HEK293T (cell line): ENCODE measurements at regions not wholly inside any gene's neighbourhood (a gene's known extent, or its start where the extent isn't known, plus 50 kb on each side); places are given as distances from the start of the nearest gene placed in this dataset.
"Not testable (repeated sequence)": the region's sequence is repeated elsewhere in the genome, so short reads cannot be mapped to it uniquely, and the experiment has no call there.

ENCODE experiments used
- CTCF ChIA-PET: fragments of 350-600 bp; formaldehyde crosslinking; extraction: SDS; loops from one replicate; lab custom pipeline; 2021; ENCODE audit warnings: antibody characterized with exemption, inconsistent platforms; lab: Yijun Ruan, JAX
- POLR2A ChIA-PET: fragments of 350-600 bp; formaldehyde crosslinking; extraction: SDS; loops from one replicate; lab custom pipeline; 2020; ENCODE audit warnings: antibody characterized with exemption, inconsistent platforms; lab: Yijun Ruan, JAX
- DNase-seq: peaks from one replicate; pipeline ENCODE4 v3.0.0; 2012; ENCODE audit warnings: mixed read lengths; ENCODE audit errors: extremely low spot score
- ARNT ChIP-seq: fragments of 450-650 bp; IDR thresholded peaks from 2 replicates; pipeline ENCODE4 v1.6.1; 2017; ENCODE audit warnings: mild to moderate bottlenecking
- BHLHE40 ChIP-seq: fragments of 450-650 bp; IDR thresholded peaks from 2 replicates; pipeline ENCODE4 v1.6.1; 2016; ENCODE audit warnings: mild to moderate bottlenecking, moderate library complexity, borderline replicate concordance
- CTBP1 ChIP-seq: fragments of 450-650 bp; IDR thresholded peaks from 2 replicates; pipeline ENCODE4 v1.6.1; 2016; ENCODE audit warnings: borderline replicate concordance
- ELF4 ChIP-seq: fragments of 450-650 bp; IDR thresholded peaks from 2 replicates; pipeline ENCODE4 v1.6.1; 2017; ENCODE audit warnings: antibody characterized with exemption
- FOXA1 ChIP-seq: fragments of 450-650 bp; IDR thresholded peaks from 2 replicates; pipeline ENCODE4 v1.6.1; 2016; ENCODE audit warnings: mild to moderate bottlenecking
- FOXK2 ChIP-seq: fragments of 450-650 bp; IDR thresholded peaks from 2 replicates; pipeline ENCODE4 v1.6.1; 2016; ENCODE audit warnings: mild to moderate bottlenecking
- FOXM1 ChIP-seq: fragments of 450-650 bp; IDR thresholded peaks from 2 replicates; pipeline ENCODE4 v1.6.1; 2017; ENCODE audit warnings: mild to moderate bottlenecking, borderline replicate concordance
- HDGF ChIP-seq: fragments of 450-650 bp; IDR thresholded peaks from 2 replicates; pipeline ENCODE4 v1.6.1; 2017; ENCODE audit warnings: antibody characterized with exemption, borderline replicate concordance
- L3MBTL2 ChIP-seq: fragments of 450-650 bp; conservative IDR thresholded peaks from 2 replicates; pipeline ENCODE4 v1.6.1; 2016; ENCODE audit warnings: mild to moderate bottlenecking
- LEF1 ChIP-seq: fragments of 450-650 bp; IDR thresholded peaks from 2 replicates; pipeline ENCODE4 v1.6.1; 2017; ENCODE audit warnings: mild to moderate bottlenecking, borderline replicate concordance
- NFRKB ChIP-seq: fragments of 450-650 bp; IDR thresholded peaks from 2 replicates; pipeline ENCODE4 v1.6.1; 2016; ENCODE audit warnings: mild to moderate bottlenecking, moderate library complexity
- SP1 ChIP-seq: fragments of 450-650 bp; IDR thresholded peaks from 2 replicates; pipeline ENCODE4 v1.6.1; 2017
- SUZ12 ChIP-seq: fragments of 450-650 bp; IDR thresholded peaks from 2 replicates; pipeline ENCODE4 v1.6.1; 2016; ENCODE audit warnings: mild to moderate bottlenecking
- TARDBP ChIP-seq: fragments of 450-650 bp; IDR thresholded peaks from 2 replicates; pipeline ENCODE4 v1.6.1; 2016
- ZNF384 ChIP-seq: fragments of 450-650 bp; IDR thresholded peaks from 2 replicates; pipeline ENCODE4 v1.6.1; 2016
- TF ChIP-seq, protein P1 (sequence below): fragments of 450-650 bp; IDR thresholded peaks from 2 replicates; pipeline ENCODE4 v1.6.1; 2016

DNA sequence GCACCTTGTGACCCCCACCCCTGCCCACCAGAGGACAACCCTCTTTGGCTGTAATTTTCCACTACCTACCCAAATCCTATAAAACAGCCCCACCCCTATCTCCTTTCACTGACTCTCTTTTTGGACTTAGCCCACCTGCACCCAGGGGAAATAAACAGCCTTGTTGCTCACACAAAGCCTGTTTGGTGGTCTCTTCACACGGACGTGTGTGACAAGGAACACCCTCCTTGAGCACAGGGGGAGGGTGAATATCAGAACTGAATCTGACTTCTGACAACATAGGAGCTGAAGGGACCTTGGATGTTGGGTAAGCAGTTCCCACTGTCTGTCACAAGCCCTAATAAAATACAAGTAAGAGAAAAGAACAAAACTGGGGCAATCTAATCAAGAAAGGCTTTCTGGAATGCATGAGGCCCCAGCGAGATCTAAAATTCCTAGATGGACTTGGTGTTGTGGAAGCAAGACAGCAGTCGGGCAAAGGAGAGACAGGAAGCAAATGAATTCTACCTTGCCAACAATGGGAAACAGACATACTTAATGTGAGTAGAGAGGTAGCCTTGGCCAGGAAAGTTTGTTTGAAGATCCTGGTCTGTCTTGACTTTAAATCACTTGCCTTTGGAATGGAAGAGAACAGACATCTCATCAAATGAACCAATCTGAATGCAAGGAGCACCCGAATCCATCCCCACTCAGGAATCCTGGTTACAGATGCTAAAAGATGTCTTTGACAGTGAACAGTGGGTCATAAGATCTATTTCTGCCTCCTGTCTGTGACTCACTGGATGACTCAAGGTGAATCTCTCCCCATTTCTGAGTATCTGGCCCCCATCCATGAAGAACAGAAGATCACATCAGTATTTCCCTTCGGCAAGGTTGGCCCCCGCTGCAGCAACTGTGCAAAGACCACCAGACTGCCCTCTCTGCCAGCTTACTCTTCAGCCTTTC is 53.3 kb downstream of the OLFML3 start:
- TF ChIP-seq SUZ12 (no peak), FOXM1 (no peak), FOXA1 (no peak), HDGF (no peak), TARDBP (no peak)
- TF ChIP-seq, protein P1, sequence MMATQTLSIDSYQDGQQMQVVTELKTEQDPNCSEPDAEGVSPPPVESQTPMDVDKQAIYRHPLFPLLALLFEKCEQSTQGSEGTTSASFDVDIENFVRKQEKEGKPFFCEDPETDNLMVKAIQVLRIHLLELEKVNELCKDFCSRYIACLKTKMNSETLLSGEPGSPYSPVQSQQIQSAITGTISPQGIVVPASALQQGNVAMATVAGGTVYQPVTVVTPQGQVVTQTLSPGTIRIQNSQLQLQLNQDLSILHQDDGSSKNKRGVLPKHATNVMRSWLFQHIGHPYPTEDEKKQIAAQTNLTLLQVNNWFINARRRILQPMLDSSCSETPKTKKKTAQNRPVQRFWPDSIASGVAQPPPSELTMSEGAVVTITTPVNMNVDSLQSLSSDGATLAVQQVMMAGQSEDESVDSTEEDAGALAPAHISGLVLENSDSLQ: no peak
- ChIA-PET CTCF (interaction anchor here (0.6 to 1.0 kb wide), 6 partner anchors 9 to 320 kb away, joined by 3 to 4 read pairs (median 3); no protein-coding TSS in a partner anchor), POLR2A (no interaction called here)
- no peak for DNase-seq

DNA sequence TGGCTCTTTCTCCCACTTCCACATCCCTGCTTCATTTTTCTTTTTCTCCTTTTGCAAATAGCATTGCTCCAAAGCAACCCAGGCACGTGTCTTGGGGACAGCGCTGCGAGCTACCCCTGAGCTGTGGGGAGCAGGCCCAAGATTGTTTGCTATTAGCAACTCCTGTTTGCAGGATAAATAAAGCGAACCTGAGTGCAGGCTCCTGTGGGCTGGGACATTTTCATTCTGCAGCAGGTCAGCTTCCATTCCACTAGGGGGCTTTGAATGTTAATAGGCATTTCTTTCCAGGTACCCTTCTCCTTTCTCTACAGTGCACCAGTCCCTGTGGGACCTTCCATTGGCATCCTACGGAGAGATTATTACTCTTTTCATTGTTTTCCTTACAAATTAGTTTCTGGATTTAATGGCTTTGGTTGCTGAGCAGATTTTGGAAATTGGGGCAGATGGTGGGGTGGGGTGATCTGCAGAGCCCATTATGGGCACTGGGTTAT is 54.0 kb downstream of the OLFML3 start:
- ChIA-PET POLR2A (no interaction called here), CTCF (interaction anchor here (0.6 to 1.2 kb wide), 7 partner anchors 9 to 321 kb away, joined by 3 to 4 read pairs (median 3); no protein-coding TSS in a partner anchor)
- peak; percentile 74 for DNase-seq
- TF ChIP-seq HDGF (no peak), SP1 (no peak)

DNA sequence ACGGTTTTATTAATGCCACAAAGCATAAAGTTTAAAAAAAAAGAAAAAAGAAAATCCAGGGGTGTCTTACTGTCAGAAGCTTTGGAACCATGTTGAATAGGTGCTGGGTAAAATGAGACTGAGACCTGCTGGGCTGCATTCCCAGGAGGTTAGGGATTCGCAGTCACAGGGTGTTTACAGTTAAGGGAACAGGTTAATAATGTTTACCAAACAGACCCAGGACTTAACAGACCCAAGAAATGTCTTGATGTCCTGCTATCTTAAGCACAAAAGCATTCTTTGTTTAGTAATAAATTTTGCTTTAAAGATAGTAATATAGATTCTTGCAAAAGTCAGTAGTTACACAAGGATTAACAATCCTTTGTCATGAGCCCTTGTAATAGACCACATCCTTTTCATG is 54.7 kb downstream of the OLFML3 start:
- CTCF ChIA-PET: interaction anchor here (1.2 to 1.5 kb wide), 3 partner anchors 10 to 248 kb away, joined by 3 to 8 read pairs (median 3); no protein-coding TSS in a partner anchor

DNA sequence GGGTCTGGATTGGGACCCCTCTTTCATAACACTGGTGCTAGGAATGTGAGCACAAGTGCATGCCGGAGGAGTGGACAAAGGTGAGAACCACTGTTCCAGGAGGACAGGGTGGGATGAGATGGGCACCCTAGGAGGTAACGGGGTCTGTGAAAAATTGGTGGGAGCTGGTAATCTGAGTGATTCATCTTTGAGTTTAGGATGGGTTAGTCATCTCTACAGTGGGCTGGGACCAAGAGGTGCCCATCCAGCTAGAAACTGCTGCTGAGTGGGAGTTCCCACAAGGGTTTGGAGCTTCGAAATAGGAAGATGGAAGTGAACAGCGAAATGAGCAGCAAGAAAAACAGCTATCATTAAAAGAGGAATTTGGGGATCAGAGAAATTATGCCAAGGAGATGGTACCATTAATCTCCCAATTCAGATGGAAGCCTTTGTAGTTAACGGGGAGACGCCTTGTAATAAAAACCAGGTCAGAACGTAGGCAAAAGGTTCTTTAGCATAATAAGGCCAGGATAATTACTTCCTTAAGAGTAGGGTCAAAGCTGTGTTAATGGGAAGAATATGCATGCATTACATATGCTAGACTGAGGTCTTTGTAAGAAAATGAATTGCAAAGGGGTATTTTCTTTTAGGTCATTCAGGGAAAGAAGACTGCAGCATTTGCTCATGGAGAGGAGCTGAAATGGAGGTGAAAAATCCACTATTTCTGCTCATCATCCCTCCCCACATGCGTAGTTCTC is 55.5 kb downstream of the OLFML3 start:
- ChIA-PET CTCF (interaction anchor here (1.4 to 1.5 kb wide), 2 partner anchors 11 to 247 kb away, joined by 3 to 8 read pairs; no protein-coding TSS in a partner anchor), POLR2A (no interaction called here)
- TF ChIP-seq SP1: no peak
- TF ChIP-seq NFRKB: no peak
- no peak for TF ChIP-seq SUZ12
- TF ChIP-seq CTBP1: no peak
- no peak for TF ChIP-seq ELF4
- TF ChIP-seq ARNT: no peak
- TF ChIP-seq ZNF384: no peak
- TF ChIP-seq, protein P1: no peak
- no peak for TF ChIP-seq HDGF
- no peak for TF ChIP-seq LEF1
- no peak for TF ChIP-seq FOXM1
- TF ChIP-seq FOXK2: no peak
- TF ChIP-seq TARDBP: no peak
- no peak for TF ChIP-seq BHLHE40
- DNase-seq: no peak

More for the DNA sequence above, 54.7 kb downstream of the OLFML3 start:
- no peak for DNase-seq
- POLR2A ChIA-PET: no interaction called here
- TF ChIP-seq, protein P1: no peak
- TF ChIP-seq TARDBP: no peak

DNA sequence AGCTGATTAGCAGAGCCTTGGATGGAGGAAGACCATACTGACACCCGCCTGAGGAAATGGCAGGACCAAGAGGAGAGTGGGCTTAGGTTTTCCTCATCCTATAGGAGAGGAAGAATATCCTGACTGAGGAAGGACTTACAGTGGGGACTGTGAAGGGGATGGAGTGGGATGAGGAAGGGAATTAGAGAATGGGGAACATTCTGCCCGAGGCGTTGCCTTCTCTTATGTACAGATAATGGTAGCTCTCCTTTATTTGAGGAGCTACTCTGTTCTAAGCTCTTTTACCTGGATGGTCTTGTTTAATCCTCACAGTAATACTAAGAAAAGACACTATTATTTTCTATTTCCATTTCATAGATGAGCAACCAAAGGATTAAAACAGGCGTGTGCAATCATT is 56.0 kb downstream of the OLFML3 start:
- TF ChIP-seq LEF1 (no peak), HDGF (no peak), FOXM1 (no peak), CTBP1 (no peak), SP1 (no peak), TARDBP (no peak), L3MBTL2 (no peak), SUZ12 (no peak), BHLHE40 (no peak), ARNT (no peak), FOXK2 (no peak), ZNF384 (no peak), FOXA1 (no peak)
- TF ChIP-seq, protein P1: no peak
- DNase-seq: no peak
- ChIA-PET CTCF (interaction anchor here (1.4 to 1.5 kb wide), 2 partner anchors 11 to 247 kb away, joined by 3 to 8 read pairs; no protein-coding TSS in a partner anchor), POLR2A (no interaction called here)

DNA sequence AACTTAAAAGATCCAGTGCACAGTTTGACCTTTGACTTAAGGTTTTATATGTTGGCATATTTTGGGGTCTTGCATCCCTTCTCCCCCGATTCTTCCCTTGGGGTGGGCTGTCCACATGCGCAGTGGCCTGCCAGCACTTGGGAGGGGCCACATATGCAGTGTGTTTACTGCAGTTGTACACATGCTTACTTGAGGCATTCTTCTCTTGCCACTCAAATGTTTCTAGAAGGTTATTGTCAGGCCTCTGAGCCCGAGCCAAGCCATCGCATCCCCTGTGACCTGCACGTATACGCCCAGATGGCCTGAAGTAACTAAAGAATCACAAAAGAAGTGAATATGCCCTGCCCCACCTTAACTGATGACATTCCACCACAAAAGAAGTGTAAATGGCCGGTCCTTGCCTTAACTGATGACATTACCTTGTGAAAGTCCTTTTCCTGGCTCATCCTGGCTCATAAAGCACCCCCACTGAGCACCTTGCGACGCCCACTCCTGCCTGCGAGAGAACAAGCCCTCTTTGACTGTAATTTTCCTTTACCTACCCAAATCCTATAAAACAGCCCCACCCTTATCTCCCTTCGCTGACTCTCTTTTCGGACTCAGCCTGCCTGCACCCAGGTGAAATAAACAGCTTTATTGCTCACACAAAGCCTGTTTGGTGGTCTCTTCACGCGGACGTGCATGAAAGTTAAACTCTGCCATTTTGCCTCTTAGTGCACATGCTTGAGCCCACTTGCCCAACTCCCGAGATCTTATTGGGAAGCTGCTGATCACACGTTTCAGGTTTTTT is 57.8 kb downstream of the OLFML3 start:
- POLR2A ChIA-PET, CTCF ChIA-PET, DNase-seq: not testable (repeated sequence)
